SU-DHL-6 (cell line): ENCODE measurements at regions not wholly inside any gene's neighbourhood (a gene's known extent, or its start where the extent isn't known, plus 50 kb on each side); places are given as distances from the start of the nearest gene placed in this dataset.

ENCODE experiments used
- H2AFZ ChIP-seq: fragments of 200-600 bp; sonication (generic); 2 replicates; pipeline ENCODE4 v1.6.1; 2014; ENCODE audit warnings: low read depth, mild to moderate bottlenecking, moderate library complexity, mixed read lengths, antibody characterized with exemption, low read length; ENCODE audit not compliant: severe bottlenecking
- H3F3A ChIP-seq: fragments of 200-600 bp; shearing (Covaris generic); 2 replicates; pipeline ENCODE4 v1.6.0; 2016; ENCODE audit warnings: antibody characterized with exemption, mild to moderate bottlenecking; ENCODE audit not compliant: insufficient read depth
- H3K27ac ChIP-seq: fragments of 200-600 bp; sonication (generic); 2 replicates; pipeline ENCODE4 v1.5.1; 2016; ENCODE audit warnings: low read depth, mild to moderate bottlenecking, low read length, moderate library complexity, mixed read lengths
- H3K27me3 ChIP-seq: fragments of 200-600 bp; sonication (generic), shearing (Covaris generic); 2 replicates; pipeline ENCODE4 v1.6.0; 2014; ENCODE audit warnings: mild to moderate bottlenecking, low read length
- H3K36me3 ChIP-seq: fragments of 200-600 bp; sonication (generic); 2 replicates; pipeline ENCODE4 v1.6.1; 2014; ENCODE audit warnings: mild to moderate bottlenecking, low read length, mixed read lengths
- H3K4me2 ChIP-seq: fragments of 300-600, 200-600 bp; shearing (Covaris generic), sonication (generic); 2 replicates; pipeline ENCODE4 v1.6.0; 2014; ENCODE audit warnings: low read length, low read depth, mild to moderate bottlenecking; ENCODE audit not compliant: poor library complexity, severe bottlenecking
- H3K4me3 ChIP-seq: fragments of 200-600 bp; sonication (generic); 2 replicates; pipeline ENCODE4 v1.5.1; 2014; ENCODE audit warnings: antibody characterized with exemption, low read length, mild to moderate bottlenecking, mixed read lengths; ENCODE audit not compliant: insufficient read depth, poor library complexity, severe bottlenecking
- H3K79me2 ChIP-seq: fragments of 200-600 bp; sonication (generic); 2 replicates; pipeline ENCODE4 v1.6.1; 2014; ENCODE audit warnings: mild to moderate bottlenecking, low read length, moderate library complexity; ENCODE audit not compliant: insufficient read depth
- H3K9ac ChIP-seq: fragments of 200-600 bp; sonication (generic); 2 replicates; pipeline ENCODE4 v1.7.0; 2014; ENCODE audit warnings: mild to moderate bottlenecking, low read length
- H3K9me2 ChIP-seq: fragments of 200-600 bp; sonication (generic); replicated peaks from 2 replicates; pipeline ENCODE4 v1.6.1; 2014; ENCODE audit warnings: low read length; ENCODE audit not compliant: insufficient read depth
- H3K9me3 ChIP-seq: fragments of 200-600 bp; sonication (generic); 2 replicates; pipeline ENCODE4 v1.6.1; 2014; ENCODE audit warnings: low read length, mixed read lengths; ENCODE audit not compliant: insufficient read depth
- H4K20me1 ChIP-seq: fragments of 200-600 bp; sonication (generic); 2 replicates; pipeline ENCODE4 v1.6.1; 2014; ENCODE audit warnings: low read depth, mild to moderate bottlenecking, antibody characterized with exemption, low read length, moderate library complexity, mixed read lengths
- CTCF ChIP-seq: fragments of 200-600 bp; sonication (generic); IDR thresholded peaks from one replicate; pipeline ENCODE4 v1.5.1; 2017; ENCODE audit warnings: antibody characterized with exemption, mild to moderate bottlenecking, low read length, moderate library complexity; ENCODE audit not compliant: insufficient read depth, poor library complexity, severe bottlenecking
- EZH2phosphoT487 ChIP-seq: fragments of 200-600 bp; sonication (generic), shearing (Covaris generic); conservative IDR thresholded peaks from 2 replicates; pipeline ENCODE4 v1.6.1; 2018; ENCODE audit warnings: mild to moderate bottlenecking, antibody characterized with exemption, low read length, moderate library complexity, mixed read lengths

- TF ChIP-seq CTCF, result no peak
- no peak for TF ChIP-seq EZH2phosphoT487
- Histone ChIP-seq H3F3A (no peaks in the 10 kb centered on the region), H3K36me3 (no peaks in the 10 kb centered on the region), H3K9me3 (no peaks in the 10 kb centered on the region), H3K9ac (no peak overlapping the region), H4K20me1 (no peaks in the 10 kb centered on the region), H3K4me3 (no peak overlapping the region), H2AFZ (no peak overlapping the region), H3K4me2 (no peak overlapping the region), H3K79me2 (no peaks in the 10 kb centered on the region), H3K27me3 (no peaks in the 10 kb centered on the region; the same call in 1 of the 2 replicates), H3K9me2 (no peaks in the 10 kb centered on the region; the same call in 1 of the 2 replicates), H3K27ac (no peak overlapping the region)
These were observed 258.5 kb upstream of the USP24 start for GRCh38 chr1:55473661-55474060.

GRCh38 chr1:55472784-55473183 lies 257.6 kb upstream of the USP24 start:
- H3K4me3 ChIP-seq, result no peak overlapping the region

GRCh38 chr1:55472115-55472514 lies 257.0 kb upstream of the USP24 start:
- Histone ChIP-seq H4K20me1 (no peaks in the 10 kb centered on the region), H3F3A (no peaks in the 10 kb centered on the region), H3K36me3 (no peaks in the 10 kb centered on the region), H3K9me2 (no peaks in the 10 kb centered on the region; the same call in 1 of the 2 replicates), H3K27me3 (no peaks in the 10 kb centered on the region; the same call in 1 of the 2 replicates), H3K27ac (no peak overlapping the region), H2AFZ (no peak overlapping the region), H3K79me2 (no peaks in the 10 kb centered on the region), H3K9me3 (no peaks in the 10 kb centered on the region), H3K9ac (no peak overlapping the region), H3K4me2 (no peak overlapping the region), H3K4me3 (no peak overlapping the region)
- TF ChIP-seq CTCF, result no peak
- no peak for TF ChIP-seq EZH2phosphoT487

More at GRCh38 chr1:55472784-55473183, 257.6 kb upstream of the USP24 start:
- no peak for TF ChIP-seq EZH2phosphoT487
- no peak for TF ChIP-seq CTCF
- H3K79me2 ChIP-seq, result no peaks in the 10 kb centered on the region
- H3K27ac ChIP-seq, result no peak overlapping the region
- no peaks in the 10 kb centered on the region; the same call in 1 of the 2 replicates for H3K27me3 ChIP-seq
- no peaks in the 10 kb centered on the region for H3F3A ChIP-seq
- H2AFZ ChIP-seq, result no peak overlapping the region
- no peaks in the 10 kb centered on the region for H4K20me1 ChIP-seq
- no peaks in the 10 kb centered on the region for H3K9me3 ChIP-seq
- H3K9ac ChIP-seq, result no peak overlapping the region
- no peak overlapping the region for H3K4me2 ChIP-seq
- H3K9me2 ChIP-seq, result no peaks in the 10 kb centered on the region; the same call in 1 of the 2 replicates
- H3K36me3 ChIP-seq, result no peaks in the 10 kb centered on the region
